ENCODE measurements at regions not wholly inside any gene's neighbourhood (a gene's known extent, or its start where the extent isn't known, plus 50 kb on each side); places are given as distances from the start of the nearest gene placed in this dataset.

DNA sequence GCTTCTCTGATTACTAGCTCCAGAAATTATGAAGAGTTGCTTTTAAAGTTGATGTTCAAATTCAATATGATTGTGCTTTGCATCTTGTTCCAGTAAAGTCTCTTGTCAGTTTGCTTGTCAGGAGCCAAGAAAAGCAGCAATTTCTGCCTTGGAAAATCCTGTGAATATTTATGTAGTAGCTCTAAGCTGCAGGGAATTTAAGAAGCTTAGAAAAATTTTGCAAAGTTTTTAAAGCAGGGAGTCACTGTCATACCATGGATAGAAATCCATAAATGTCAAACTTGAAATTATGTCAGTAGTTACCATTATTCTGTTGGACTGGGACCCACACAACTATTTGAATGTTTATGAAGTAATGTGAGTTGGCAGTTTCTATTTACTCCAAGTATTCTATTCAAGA lies 169.3 kb downstream of the TMEM200C start:
- TF ChIP-seq ZNF331 (CRISPR knock-in tag; IDR thresholded peaks at IDR 0.05; ENCODE audit: low read depth) (no peak), CTCF (conservative IDR thresholded peaks at IDR 0.05; ENCODE audit: low read depth in 2 of 2) (no peak), REST (IDR thresholded peaks at IDR 0.05; ENCODE audit: unreplicated experiment) (no peak), EZH2phosphoT487 (IDR thresholded peaks at IDR 0.05; ENCODE audit: unreplicated experiment) (no peak), EZH2 (IDR thresholded peaks at IDR 0.05; ENCODE audit: low read depth, unreplicated experiment) (no peak), POLR2AphosphoS5 (IDR thresholded peaks at IDR 0.05; ENCODE audit: low read depth) (no peak), JUNB (IDR thresholded peaks at IDR 0.05; ENCODE audit: unreplicated experiment) (no peak)
